ENCODE measurements at regions not wholly inside any gene's neighbourhood (a gene's known extent, or its start where the extent isn't known, plus 50 kb on each side); places are given as distances from the start of the nearest gene placed in this dataset.

DNA sequence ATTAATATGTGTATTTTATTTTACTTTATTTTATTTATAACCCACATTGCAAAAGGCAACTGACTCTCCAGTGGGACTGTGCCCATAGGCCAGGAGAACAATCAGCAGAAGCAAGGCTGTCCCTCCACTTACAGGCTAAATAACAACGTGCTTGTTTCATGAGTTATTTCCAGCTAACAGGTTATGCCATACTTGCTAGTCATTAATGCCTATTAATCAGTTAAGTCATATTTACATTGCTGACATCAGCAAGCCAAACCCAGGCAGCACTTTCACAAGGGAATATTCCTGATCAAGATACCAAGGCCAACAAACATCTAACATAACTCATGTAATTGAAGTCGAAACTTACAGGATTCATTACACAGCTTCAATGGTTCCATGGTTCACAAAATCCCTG is 92.1 kb downstream of the EN1 start:
- TF ChIP-seq RAD21 (IDR thresholded peaks at IDR 0.05) (no peak), JUND (IDR thresholded peaks at IDR 0.05) (no peak), FOXA1 (IDR thresholded peaks at IDR 0.05) (no peak), HNF4A (conservative IDR thresholded peaks at IDR 0.05) (no peak), RXRA (IDR thresholded peaks at IDR 0.05) (no peak), SP1 (IDR thresholded peaks at IDR 0.05) (no peak), EGR1 (IDR thresholded peaks at IDR 0.05; ENCODE audit: low read depth in 2 of 2) (no peak), TAF1 (conservative IDR thresholded peaks at IDR 0.05) (no peak)
- TF ChIP-seq, protein P1, sequence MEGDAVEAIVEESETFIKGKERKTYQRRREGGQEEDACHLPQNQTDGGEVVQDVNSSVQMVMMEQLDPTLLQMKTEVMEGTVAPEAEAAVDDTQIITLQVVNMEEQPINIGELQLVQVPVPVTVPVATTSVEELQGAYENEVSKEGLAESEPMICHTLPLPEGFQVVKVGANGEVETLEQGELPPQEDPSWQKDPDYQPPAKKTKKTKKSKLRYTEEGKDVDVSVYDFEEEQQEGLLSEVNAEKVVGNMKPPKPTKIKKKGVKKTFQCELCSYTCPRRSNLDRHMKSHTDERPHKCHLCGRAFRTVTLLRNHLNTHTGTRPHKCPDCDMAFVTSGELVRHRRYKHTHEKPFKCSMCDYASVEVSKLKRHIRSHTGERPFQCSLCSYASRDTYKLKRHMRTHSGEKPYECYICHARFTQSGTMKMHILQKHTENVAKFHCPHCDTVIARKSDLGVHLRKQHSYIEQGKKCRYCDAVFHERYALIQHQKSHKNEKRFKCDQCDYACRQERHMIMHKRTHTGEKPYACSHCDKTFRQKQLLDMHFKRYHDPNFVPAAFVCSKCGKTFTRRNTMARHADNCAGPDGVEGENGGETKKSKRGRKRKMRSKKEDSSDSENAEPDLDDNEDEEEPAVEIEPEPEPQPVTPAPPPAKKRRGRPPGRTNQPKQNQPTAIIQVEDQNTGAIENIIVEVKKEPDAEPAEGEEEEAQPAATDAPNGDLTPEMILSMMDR (IDR thresholded peaks at IDR 0.05; ENCODE audit: low read depth, low read length, missing input control) = no peak
- TF ChIP-seq, protein P2, sequence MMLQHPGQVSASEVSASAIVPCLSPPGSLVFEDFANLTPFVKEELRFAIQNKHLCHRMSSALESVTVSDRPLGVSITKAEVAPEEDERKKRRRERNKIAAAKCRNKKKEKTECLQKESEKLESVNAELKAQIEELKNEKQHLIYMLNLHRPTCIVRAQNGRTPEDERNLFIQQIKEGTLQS (IDR thresholded peaks at IDR 0.05) = no peak
- TF ChIP-seq, protein P3, sequence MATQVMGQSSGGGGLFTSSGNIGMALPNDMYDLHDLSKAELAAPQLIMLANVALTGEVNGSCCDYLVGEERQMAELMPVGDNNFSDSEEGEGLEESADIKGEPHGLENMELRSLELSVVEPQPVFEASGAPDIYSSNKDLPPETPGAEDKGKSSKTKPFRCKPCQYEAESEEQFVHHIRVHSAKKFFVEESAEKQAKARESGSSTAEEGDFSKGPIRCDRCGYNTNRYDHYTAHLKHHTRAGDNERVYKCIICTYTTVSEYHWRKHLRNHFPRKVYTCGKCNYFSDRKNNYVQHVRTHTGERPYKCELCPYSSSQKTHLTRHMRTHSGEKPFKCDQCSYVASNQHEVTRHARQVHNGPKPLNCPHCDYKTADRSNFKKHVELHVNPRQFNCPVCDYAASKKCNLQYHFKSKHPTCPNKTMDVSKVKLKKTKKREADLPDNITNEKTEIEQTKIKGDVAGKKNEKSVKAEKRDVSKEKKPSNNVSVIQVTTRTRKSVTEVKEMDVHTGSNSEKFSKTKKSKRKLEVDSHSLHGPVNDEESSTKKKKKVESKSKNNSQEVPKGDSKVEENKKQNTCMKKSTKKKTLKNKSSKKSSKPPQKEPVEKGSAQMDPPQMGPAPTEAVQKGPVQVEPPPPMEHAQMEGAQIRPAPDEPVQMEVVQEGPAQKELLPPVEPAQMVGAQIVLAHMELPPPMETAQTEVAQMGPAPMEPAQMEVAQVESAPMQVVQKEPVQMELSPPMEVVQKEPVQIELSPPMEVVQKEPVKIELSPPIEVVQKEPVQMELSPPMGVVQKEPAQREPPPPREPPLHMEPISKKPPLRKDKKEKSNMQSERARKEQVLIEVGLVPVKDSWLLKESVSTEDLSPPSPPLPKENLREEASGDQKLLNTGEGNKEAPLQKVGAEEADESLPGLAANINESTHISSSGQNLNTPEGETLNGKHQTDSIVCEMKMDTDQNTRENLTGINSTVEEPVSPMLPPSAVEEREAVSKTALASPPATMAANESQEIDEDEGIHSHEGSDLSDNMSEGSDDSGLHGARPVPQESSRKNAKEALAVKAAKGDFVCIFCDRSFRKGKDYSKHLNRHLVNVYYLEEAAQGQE (IDR thresholded peaks at IDR 0.05) = no peak
- TF ChIP-seq, protein P4, sequence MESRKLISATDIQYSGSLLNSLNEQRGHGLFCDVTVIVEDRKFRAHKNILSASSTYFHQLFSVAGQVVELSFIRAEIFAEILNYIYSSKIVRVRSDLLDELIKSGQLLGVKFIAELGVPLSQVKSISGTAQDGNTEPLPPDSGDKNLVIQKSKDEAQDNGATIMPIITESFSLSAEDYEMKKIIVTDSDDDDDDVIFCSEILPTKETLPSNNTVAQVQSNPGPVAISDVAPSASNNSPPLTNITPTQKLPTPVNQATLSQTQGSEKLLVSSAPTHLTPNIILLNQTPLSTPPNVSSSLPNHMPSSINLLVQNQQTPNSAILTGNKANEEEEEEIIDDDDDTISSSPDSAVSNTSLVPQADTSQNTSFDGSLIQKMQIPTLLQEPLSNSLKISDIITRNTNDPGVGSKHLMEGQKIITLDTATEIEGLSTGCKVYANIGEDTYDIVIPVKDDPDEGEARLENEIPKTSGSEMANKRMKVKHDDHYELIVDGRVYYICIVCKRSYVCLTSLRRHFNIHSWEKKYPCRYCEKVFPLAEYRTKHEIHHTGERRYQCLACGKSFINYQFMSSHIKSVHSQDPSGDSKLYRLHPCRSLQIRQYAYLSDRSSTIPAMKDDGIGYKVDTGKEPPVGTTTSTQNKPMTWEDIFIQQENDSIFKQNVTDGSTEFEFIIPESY (IDR thresholded peaks at IDR 0.05) = no peak

Measured in liver (tissue), 3 donors.